ENCODE measurements at regions not wholly inside any gene's neighbourhood (a gene's known extent, or its start where the extent isn't known, plus 50 kb on each side); places are given as distances from the start of the nearest gene placed in this dataset.

DNA sequence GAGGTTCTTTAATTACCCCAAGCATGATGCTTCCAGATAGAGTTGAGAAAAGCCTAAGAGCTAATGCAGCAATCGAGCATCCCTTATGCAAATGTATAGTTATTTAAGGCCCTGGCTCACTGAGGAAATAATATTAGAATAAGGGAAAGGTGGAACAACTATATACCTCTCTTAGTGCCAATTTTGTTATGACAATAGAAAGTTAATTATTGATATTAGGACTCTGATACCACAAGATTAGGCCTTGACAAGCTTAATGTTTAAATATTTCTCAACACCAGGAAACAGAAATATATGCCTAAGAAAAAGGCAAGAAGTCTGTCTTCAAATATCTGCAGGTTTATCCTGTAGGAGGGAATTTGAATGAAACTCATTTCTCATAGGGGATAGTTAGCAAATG lies 371.0 kb downstream of the PRELID2 start:
- TF ChIP-seq, protein P1, sequence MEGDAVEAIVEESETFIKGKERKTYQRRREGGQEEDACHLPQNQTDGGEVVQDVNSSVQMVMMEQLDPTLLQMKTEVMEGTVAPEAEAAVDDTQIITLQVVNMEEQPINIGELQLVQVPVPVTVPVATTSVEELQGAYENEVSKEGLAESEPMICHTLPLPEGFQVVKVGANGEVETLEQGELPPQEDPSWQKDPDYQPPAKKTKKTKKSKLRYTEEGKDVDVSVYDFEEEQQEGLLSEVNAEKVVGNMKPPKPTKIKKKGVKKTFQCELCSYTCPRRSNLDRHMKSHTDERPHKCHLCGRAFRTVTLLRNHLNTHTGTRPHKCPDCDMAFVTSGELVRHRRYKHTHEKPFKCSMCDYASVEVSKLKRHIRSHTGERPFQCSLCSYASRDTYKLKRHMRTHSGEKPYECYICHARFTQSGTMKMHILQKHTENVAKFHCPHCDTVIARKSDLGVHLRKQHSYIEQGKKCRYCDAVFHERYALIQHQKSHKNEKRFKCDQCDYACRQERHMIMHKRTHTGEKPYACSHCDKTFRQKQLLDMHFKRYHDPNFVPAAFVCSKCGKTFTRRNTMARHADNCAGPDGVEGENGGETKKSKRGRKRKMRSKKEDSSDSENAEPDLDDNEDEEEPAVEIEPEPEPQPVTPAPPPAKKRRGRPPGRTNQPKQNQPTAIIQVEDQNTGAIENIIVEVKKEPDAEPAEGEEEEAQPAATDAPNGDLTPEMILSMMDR (IDR thresholded peaks at IDR 0.05): no peak

DNA sequence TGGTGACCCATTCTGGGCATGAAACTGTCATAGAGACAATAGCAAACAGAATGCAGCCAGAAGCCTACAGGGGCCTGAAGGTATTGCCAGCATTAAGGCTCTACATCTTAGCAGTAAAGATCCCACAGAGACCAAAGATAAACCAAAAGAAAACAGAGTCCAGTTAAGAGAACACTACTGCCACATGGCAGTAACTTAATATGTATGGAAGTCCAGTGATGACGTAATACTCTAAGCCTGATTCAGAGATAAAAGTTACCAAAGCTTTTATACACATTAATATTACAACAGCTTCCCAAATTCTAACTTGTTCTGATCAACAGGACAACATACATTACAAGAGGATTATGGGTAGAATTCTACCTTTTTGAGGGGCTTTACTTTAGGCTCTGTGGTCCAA lies 371.5 kb downstream of the PRELID2 start:
- TF ChIP-seq, protein P1 (IDR thresholded peaks at IDR 0.05): no peak

DNA sequence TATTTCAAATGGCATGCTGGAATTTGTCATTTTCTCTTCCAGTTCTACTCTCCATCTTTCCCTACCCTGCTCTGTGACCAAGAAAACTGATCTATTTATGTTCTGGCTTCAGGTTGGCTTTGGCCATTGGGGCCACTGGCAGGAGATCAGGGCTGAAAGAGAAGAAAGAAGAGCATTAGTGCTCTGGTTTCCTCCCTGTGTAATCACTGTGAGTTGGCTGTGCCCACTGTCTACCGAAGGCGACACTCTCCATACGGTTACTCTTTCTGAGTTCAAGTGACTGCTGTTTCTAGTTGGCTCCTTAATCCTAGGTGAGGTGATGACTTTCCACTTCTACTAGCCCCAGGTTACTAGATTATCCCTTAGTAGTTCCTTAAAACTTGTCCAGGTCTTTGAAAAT lies 372.6 kb downstream of the PRELID2 start:
- TF ChIP-seq, protein P1 (IDR thresholded peaks at IDR 0.05): no peak

DNA sequence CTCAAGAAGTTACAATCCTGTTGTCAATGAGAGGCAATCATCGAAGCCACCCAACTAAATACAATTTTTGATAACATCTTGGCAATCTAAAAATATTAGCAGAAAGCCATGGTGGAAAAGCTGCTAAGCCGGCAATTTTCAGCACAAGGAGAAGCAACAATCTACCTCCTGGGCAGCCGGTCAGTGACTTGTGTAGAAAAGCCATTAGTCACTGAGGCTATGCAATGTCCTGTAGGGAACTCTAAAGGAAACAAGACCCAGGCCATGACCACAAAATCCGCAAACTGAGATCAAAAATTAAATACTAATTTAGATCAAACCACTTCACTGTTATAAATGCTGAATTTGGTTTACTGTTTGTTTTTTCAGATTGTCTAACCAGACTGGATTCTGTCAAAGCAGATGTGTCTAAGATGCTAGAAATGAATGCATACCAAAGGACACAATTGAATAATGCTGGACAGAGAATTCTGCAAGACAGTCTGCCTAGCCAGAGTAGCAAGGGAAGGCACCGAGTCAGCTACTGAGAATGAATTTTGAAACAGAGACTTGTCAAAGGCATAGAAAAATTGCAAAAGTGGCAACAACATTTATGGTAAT lies 384.8 kb downstream of the PRELID2 start:
- TF ChIP-seq, protein P1 (IDR thresholded peaks at IDR 0.05): no peak

DNA sequence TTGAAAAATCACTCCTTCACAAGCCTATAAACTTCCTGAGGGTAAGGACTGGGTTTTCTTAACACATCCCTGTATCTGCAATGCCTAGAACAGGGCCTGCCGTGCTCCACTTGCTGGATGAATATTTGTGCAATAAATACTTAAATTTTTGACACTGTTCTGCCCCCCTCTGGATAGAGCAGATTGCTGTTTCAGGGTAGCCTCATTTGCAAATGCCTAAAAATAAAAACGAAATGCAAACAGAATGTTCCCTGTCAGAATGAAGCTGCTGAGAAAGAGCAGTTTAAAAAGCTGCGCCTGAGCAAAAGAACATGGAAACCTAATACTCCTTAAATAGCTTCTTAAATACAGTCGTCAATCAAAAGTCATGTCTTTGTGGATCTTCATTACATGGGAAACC lies 385.3 kb downstream of the PRELID2 start:
- TF ChIP-seq, protein P1 (IDR thresholded peaks at IDR 0.05): no peak

DNA sequence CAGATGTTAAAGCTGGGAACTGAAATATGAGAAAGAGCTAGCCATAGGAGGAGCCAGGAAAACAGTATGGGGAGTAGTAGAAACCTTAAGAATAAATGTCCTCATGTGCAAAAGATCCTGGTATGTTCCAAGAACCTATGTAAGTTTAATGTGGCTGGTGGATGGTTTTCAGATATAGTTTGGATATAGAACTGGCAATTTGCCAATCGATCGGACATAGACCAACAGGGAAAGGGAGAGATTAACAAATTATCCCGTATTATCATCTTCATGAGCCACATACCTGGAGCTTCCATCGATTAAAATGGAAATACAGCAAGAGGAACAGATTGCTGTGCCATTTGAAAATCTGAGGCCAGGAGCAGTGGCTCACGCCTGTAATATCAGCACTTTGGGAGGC lies 388.7 kb downstream of the PRELID2 start:
- TF ChIP-seq, protein P1 (IDR thresholded peaks at IDR 0.05): no peak

DNA sequence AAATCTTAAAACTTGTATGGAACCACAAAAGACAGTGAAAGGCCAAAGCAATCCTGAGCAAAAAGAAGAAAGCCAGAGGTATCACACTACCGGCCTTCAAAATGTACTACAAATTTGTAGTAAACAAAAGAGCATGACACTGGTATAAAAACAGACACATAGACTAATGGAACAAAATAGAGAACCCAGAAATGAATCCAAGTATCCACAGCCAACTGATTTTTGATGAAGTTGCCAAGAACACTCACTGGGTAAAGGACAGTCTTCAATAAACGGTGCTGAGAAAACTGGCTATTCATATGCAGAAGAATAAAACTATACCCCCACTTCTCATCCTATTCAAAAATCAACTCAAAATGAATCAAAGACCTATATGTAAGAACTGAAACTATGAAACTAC lies 390.1 kb downstream of the PRELID2 start:
- TF ChIP-seq, protein P1 (IDR thresholded peaks at IDR 0.05): no peak

DNA sequence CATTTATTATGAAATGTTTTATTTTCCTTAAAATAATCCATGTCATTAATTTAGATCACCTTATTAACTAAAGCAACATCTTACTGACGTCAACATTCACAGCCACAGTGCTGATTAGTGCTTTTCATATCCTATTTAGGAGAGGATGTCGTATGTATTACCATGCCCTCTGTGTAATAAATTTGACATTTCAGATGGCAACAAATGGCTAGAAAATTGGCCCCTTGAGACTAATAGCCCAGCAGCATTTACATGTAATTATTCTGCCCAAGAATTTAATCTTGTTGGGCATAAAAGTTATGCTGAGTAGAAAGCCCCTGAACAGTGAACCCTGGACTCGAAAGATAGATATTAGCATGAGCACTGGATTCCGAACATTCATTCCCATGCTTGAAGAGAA lies 391.2 kb downstream of the PRELID2 start:
- TF ChIP-seq, protein P1 (IDR thresholded peaks at IDR 0.05): no peak

Measured in LNCAP (cell line).